ENCODE measurements at regions not wholly inside any gene's neighbourhood (a gene's known extent, or its start where the extent isn't known, plus 50 kb on each side); places are given as distances from the start of the nearest gene placed in this dataset.

DNA sequence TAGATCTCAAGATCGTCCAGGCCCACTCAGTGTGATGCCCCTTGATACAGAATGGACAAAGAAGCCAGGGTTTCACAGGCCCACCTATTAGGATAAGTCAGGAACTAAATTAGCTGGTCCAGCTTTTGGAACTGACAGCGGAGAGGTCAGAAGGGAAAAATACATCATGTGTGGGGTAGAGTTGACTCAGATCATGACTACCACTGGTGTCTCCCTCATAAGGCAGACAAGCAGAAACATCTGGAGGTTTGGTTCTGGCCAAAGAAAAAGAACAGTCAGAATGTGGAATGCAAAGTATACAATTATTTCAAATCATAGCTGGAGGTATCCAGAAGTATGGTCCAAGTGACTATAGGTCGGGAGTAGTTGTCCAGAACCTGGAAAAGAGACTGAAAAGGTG lies 621.1 kb upstream of the CELF2 start:
- TF ChIP-seq, protein P1, sequence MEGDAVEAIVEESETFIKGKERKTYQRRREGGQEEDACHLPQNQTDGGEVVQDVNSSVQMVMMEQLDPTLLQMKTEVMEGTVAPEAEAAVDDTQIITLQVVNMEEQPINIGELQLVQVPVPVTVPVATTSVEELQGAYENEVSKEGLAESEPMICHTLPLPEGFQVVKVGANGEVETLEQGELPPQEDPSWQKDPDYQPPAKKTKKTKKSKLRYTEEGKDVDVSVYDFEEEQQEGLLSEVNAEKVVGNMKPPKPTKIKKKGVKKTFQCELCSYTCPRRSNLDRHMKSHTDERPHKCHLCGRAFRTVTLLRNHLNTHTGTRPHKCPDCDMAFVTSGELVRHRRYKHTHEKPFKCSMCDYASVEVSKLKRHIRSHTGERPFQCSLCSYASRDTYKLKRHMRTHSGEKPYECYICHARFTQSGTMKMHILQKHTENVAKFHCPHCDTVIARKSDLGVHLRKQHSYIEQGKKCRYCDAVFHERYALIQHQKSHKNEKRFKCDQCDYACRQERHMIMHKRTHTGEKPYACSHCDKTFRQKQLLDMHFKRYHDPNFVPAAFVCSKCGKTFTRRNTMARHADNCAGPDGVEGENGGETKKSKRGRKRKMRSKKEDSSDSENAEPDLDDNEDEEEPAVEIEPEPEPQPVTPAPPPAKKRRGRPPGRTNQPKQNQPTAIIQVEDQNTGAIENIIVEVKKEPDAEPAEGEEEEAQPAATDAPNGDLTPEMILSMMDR (IDR thresholded peaks at IDR 0.05; ENCODE audit: insufficient read depth, low read length), result no peak
- TF ChIP-seq, protein P2, sequence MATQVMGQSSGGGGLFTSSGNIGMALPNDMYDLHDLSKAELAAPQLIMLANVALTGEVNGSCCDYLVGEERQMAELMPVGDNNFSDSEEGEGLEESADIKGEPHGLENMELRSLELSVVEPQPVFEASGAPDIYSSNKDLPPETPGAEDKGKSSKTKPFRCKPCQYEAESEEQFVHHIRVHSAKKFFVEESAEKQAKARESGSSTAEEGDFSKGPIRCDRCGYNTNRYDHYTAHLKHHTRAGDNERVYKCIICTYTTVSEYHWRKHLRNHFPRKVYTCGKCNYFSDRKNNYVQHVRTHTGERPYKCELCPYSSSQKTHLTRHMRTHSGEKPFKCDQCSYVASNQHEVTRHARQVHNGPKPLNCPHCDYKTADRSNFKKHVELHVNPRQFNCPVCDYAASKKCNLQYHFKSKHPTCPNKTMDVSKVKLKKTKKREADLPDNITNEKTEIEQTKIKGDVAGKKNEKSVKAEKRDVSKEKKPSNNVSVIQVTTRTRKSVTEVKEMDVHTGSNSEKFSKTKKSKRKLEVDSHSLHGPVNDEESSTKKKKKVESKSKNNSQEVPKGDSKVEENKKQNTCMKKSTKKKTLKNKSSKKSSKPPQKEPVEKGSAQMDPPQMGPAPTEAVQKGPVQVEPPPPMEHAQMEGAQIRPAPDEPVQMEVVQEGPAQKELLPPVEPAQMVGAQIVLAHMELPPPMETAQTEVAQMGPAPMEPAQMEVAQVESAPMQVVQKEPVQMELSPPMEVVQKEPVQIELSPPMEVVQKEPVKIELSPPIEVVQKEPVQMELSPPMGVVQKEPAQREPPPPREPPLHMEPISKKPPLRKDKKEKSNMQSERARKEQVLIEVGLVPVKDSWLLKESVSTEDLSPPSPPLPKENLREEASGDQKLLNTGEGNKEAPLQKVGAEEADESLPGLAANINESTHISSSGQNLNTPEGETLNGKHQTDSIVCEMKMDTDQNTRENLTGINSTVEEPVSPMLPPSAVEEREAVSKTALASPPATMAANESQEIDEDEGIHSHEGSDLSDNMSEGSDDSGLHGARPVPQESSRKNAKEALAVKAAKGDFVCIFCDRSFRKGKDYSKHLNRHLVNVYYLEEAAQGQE (IDR thresholded peaks at IDR 0.05; ENCODE audit: insufficient replicate concordance, low read depth), result no peak
- no peak for TF ChIP-seq POLR2AphosphoS5 (IDR thresholded peaks at IDR 0.05; ENCODE audit: low read depth)

All from HL-60 (cell line).